Endothelial cell (in vitro differentiated cells): ENCODE measurements at regions not wholly inside any gene's neighbourhood (a gene's known extent, or its start where the extent isn't known, plus 50 kb on each side); places are given as distances from the start of the nearest gene placed in this dataset.
A peak's percentile ranks its signal among the peaks of the same experiment; 100 is the strongest.

Experiments used
- DNase-seq: peaks from one replicate; pipeline ENCODE4 v3.0.0; 2021; ENCODE audit warnings: low spot score
- H3K27ac Mint-ChIP-seq: one replicate; pipeline ENCODE4 v1.8.0; 2021; ENCODE audit warnings: mixed read lengths, inconsistent platforms; ENCODE audit not compliant: unreplicated experiment
- H3K27me3 Mint-ChIP-seq: one replicate; pipeline ENCODE4 v1.8.0; 2021; ENCODE audit warnings: mild to moderate bottlenecking, moderate library complexity, mixed read lengths, inconsistent platforms; ENCODE audit not compliant: unreplicated experiment
- H3K36me3 Mint-ChIP-seq: one replicate; pipeline ENCODE4 v1.8.0; 2021; ENCODE audit warnings: mild to moderate bottlenecking, low read depth, mixed read lengths, inconsistent platforms; ENCODE audit not compliant: unreplicated experiment
- H3K4me1 Mint-ChIP-seq: one replicate; pipeline ENCODE4 v1.8.0; 2021; ENCODE audit warnings: mild to moderate bottlenecking, mixed read lengths, inconsistent platforms; ENCODE audit not compliant: unreplicated experiment
- H3K4me3 Mint-ChIP-seq: one replicate; pipeline ENCODE4 v1.8.0; 2021; ENCODE audit warnings: mild to moderate bottlenecking, mixed read lengths, inconsistent platforms; ENCODE audit not compliant: unreplicated experiment
- H3K9me3 Mint-ChIP-seq: one replicate; pipeline ENCODE4 v1.8.0; 2021; ENCODE audit warnings: mixed read lengths, inconsistent platforms; ENCODE audit not compliant: unreplicated experiment
- TF ChIP-seq, protein P1 (sequence below): fragments of 200-600 bp; sonication (generic); IDR thresholded peaks from one replicate; pipeline ENCODE4 v1.5.0; 2021; ENCODE audit warnings: antibody characterized with exemption; ENCODE audit not compliant: unreplicated experiment

DNA sequence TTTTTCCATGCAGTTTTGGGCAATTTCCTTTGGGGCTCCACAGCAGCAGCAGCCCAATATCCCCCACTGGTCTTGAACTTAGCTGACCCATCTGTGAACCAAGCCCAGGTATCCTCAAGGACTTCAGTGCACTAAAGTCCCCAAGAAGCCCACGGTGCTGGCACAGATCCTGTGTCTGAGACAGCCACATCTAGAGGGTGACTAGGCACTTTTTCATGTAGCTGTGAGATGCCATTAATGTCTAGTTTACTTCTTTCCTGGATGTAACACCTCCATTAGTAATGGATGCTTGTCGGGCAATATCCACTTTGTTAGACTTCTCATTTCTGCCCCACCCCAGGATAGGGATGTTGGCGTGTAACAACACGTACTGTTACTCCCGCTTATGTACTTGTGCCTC, 117.9 kb downstream of the GPCPD1 start:
- TF ChIP-seq, protein P1, sequence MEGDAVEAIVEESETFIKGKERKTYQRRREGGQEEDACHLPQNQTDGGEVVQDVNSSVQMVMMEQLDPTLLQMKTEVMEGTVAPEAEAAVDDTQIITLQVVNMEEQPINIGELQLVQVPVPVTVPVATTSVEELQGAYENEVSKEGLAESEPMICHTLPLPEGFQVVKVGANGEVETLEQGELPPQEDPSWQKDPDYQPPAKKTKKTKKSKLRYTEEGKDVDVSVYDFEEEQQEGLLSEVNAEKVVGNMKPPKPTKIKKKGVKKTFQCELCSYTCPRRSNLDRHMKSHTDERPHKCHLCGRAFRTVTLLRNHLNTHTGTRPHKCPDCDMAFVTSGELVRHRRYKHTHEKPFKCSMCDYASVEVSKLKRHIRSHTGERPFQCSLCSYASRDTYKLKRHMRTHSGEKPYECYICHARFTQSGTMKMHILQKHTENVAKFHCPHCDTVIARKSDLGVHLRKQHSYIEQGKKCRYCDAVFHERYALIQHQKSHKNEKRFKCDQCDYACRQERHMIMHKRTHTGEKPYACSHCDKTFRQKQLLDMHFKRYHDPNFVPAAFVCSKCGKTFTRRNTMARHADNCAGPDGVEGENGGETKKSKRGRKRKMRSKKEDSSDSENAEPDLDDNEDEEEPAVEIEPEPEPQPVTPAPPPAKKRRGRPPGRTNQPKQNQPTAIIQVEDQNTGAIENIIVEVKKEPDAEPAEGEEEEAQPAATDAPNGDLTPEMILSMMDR, result no peak
- no peaks in the 10 kb centered on the region for H3K27me3 Mint-ChIP-seq
- H3K4me3 Mint-ChIP-seq, result no peak overlapping the region
- DNase-seq, result no peak
- H3K9me3 Mint-ChIP-seq, result no peaks in the 10 kb centered on the region
- H3K27ac Mint-ChIP-seq, result no peak overlapping the region
- H3K4me1 Mint-ChIP-seq, result peaks cover 14% of the 10 kb centered on the region
- H3K36me3 Mint-ChIP-seq, result no peaks in the 10 kb centered on the region

DNA sequence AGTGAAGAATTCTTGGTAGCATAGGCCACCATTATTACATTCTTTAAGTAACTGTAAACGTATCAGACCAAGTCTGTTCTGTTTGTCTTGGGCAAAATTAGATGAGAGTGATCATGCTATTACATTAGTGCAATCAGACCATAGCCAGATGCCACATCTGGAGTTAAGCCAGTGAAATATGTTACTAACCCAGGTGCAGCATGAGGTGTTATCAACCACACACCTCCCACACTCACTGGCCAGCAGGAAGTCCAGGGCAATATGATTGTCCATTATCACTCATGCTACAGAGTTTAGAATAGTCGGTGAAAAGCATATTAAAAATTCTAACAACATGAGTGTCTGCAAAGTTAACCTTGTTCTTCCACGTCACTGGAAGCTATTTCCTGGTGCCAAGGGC, 119.4 kb downstream of the GPCPD1 start:
- Mint-ChIP-seq H3K4me3 (no peak overlapping the region), H3K27me3 (no peaks in the 10 kb centered on the region), H3K4me1 (peaks cover 14% of the 10 kb centered on the region), H3K36me3 (no peaks in the 10 kb centered on the region), H3K27ac (no peak overlapping the region), H3K9me3 (no peaks in the 10 kb centered on the region)
- DNase-seq, result no peak
- TF ChIP-seq, protein P1, result no peak

DNA sequence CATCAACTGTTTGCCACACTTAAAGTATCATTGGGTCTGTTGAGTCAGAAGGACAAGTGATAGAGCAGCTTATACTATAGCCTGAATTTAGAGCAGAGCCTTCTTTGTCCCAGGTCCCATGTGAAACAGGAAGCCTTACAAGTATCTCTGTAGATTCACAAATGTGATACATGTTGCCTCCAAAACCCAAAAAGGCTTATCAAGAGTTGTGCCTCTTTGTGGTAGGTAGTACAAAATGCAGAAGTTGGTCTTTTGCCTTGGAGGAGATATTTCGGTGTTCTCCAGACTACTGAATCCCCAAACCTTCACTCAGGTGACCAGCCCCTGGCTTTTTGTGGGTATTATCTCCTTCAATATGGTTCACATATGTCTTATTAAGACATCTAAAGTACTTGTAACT, 121.2 kb downstream of the GPCPD1 start:
- peaks cover 14% of the 10 kb centered on the region for H3K4me1 Mint-ChIP-seq
- no peaks in the 10 kb centered on the region for H3K36me3 Mint-ChIP-seq
- no peak for DNase-seq

DNA sequence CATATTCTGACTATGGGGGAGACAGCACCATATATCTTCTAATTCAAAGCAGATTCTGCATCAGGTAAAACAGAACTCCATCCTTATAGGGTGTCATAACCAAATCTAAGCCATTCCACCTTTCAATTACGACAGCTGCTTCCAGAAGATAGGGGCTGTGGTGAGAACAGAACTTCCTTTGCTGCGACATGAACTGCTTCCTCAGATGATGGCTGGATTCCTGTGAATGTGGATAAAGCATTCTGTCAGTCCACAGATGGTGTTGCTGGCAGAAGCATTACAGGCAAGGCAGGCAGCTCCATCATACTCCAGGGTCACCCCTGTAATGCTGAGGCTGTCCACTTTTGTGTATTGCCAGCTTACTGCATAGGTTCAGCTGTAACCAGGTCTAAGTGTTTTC, 122.0 kb downstream of the GPCPD1 start:
- H3K27ac Mint-ChIP-seq, result no peak overlapping the region

More for the DNA sequence above, 121.2 kb downstream of the GPCPD1 start:
- TF ChIP-seq, protein P1, result no peak
- Mint-ChIP-seq H3K9me3 (no peaks in the 10 kb centered on the region), H3K27ac (no peak overlapping the region), H3K27me3 (no peaks in the 10 kb centered on the region), H3K4me3 (no peak overlapping the region)

DNA sequence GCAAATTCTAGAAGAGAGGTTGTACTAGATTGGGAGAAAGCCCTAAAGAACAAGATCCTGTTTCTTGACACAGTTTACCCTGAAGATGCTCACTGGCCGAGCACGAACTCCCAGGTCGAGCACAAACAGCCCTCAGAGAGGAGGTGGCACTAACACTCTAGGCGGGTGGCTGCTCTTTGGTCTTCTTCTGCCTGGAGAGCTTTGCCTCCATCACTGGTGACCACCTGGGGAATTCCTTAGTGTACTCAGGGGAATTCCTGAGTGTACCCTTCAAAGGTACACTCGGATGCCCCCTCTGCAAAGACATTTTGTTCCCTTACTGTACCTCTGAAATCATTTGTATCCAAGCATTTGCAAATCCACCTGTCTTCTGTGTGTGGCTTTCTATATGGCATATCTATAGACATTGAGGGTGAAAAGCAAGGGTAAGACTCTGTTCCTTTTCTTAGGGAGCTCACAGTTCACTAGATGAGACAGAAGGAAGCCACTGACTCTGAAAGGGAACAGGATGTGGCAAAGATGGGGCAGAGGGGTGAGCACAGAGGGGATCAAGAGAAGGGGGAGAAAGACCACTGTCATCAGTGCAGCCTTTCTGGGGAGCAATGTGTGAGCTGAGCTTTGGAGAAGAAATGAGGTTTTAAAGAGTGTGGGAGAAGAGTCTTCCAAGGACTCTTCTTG, 124.3 kb downstream of the GPCPD1 start:
- H3K9me3 Mint-ChIP-seq, result no peaks in the 10 kb centered on the region
- TF ChIP-seq, protein P1, result no peak
- H3K4me3 Mint-ChIP-seq, result no peak overlapping the region
- H3K27ac Mint-ChIP-seq, result no peak overlapping the region
- peaks cover 14% of the 10 kb centered on the region for H3K4me1 Mint-ChIP-seq
- H3K36me3 Mint-ChIP-seq, result no peaks in the 10 kb centered on the region
- no peak for DNase-seq
- peaks cover 2% of the 10 kb centered on the region for H3K27me3 Mint-ChIP-seq

More for the DNA sequence above, 122.0 kb downstream of the GPCPD1 start:
- peaks cover 14% of the 10 kb centered on the region for H3K4me1 Mint-ChIP-seq
- no peak overlapping the region for H3K4me3 Mint-ChIP-seq
- no peaks in the 10 kb centered on the region for H3K36me3 Mint-ChIP-seq
- TF ChIP-seq, protein P1, result no peak
- no peaks in the 10 kb centered on the region for H3K9me3 Mint-ChIP-seq
- no peaks in the 10 kb centered on the region for H3K27me3 Mint-ChIP-seq
- DNase-seq, result peak; percentile 66
